WTC11 (cell line): ENCODE measurements at regions not wholly inside any gene's neighbourhood (a gene's known extent, or its start where the extent isn't known, plus 50 kb on each side); places are given as distances from the start of the nearest gene placed in this dataset.

ENCODE experiments used
- ATAC-seq: fragments of 200-7000 bp; cut with Tn5 transposase; 2 replicates; pipeline ENCODE4 v1.10.0; 2021; ENCODE audit warnings: mild to moderate bottlenecking, moderate library complexity
- CTCF ChIA-PET: fragments of 300-600 bp; sonication (Branson Sonifier 250); formaldehyde crosslinking; loops from one replicate; lab custom pipeline; 2021; ENCODE audit warnings: antibody characterized with exemption; lab: Charles Lee
- POLR2A ChIA-PET: fragments of 350-600 bp; sonication (Branson Sonifier 250); formaldehyde crosslinking; loops from one replicate; lab custom pipeline; 2021; ENCODE audit warnings: antibody characterized with exemption; lab: Charles Lee
- DNase-seq: peaks from one replicate; pipeline ENCODE4 v3.0.0; 2021; ENCODE audit warnings: low spot score
- H3K27ac Mint-ChIP-seq: 2 replicates; pipeline ENCODE4 v1.8.0; 2021; ENCODE audit warnings: mixed read lengths
- H3K27me3 Mint-ChIP-seq: 2 replicates; pipeline ENCODE4 v1.8.0; 2021; ENCODE audit warnings: low read depth, mild to moderate bottlenecking, moderate library complexity, mixed read lengths
- H3K36me3 Mint-ChIP-seq: 2 replicates; pipeline ENCODE4 v1.8.0; 2021; ENCODE audit warnings: mixed read lengths
- H3K4me1 Mint-ChIP-seq: 2 replicates; pipeline ENCODE4 v1.8.0; 2022; ENCODE audit warnings: mixed read lengths
- H3K4me3 Mint-ChIP-seq: 2 replicates; pipeline ENCODE4 v1.8.0; 2021; ENCODE audit warnings: mild to moderate bottlenecking, moderate library complexity, mixed read lengths
- H3K9me3 Mint-ChIP-seq: 2 replicates; pipeline ENCODE4 v1.8.0; 2021; ENCODE audit warnings: mixed read lengths
- ATF1 ChIP-seq: sonication (generic); formaldehyde crosslinking; IDR thresholded peaks from 2 replicates; pipeline ENCODE4 v1.8.1; 2023; ENCODE audit warnings: mild to moderate bottlenecking, moderate library complexity, missing genetic modification reagents
- ATF6 ChIP-seq: sonication (generic); formaldehyde crosslinking; IDR thresholded peaks from 2 replicates; pipeline ENCODE4 v1.8.1; 2023; ENCODE audit warnings: mild to moderate bottlenecking, missing genetic modification reagents
- ELF4 ChIP-seq: sonication (generic); formaldehyde crosslinking; IDR thresholded peaks from 2 replicates; pipeline ENCODE4 v1.8.1; 2022; ENCODE audit warnings: low read depth, mild to moderate bottlenecking, moderate library complexity, missing genetic modification reagents
- EMX1 ChIP-seq: fragments of 250-450 bp; sonication (Bioruptor Pico); IDR thresholded peaks from 2 replicates; pipeline ENCODE4 v1.8.0; 2021; ENCODE audit warnings: mild to moderate bottlenecking
- FOXJ3 ChIP-seq: sonication (generic); formaldehyde crosslinking; IDR thresholded peaks from 2 replicates; pipeline ENCODE4 v1.9.0; 2021; ENCODE audit warnings: missing genetic modification reagents, mild to moderate bottlenecking, borderline replicate concordance
- GRHL2 ChIP-seq: fragments of 250-450 bp; sonication (Bioruptor Pico); IDR thresholded peaks from 2 replicates; pipeline ENCODE4 v1.8.0; 2022; ENCODE audit warnings: mild to moderate bottlenecking, moderate library complexity; ENCODE audit not compliant: insufficient replicate concordance, severe bottlenecking
- HMGA2 ChIP-seq: fragments of 250-450 bp; sonication (Bioruptor Pico); IDR thresholded peaks from 2 replicates; pipeline ENCODE4 v1.4.0; 2021; ENCODE audit warnings: mild to moderate bottlenecking, moderate library complexity
- HMGXB4 ChIP-seq: sonication (generic); formaldehyde crosslinking; IDR thresholded peaks from 2 replicates; pipeline ENCODE4 v1.8.1; 2023; ENCODE audit warnings: mild to moderate bottlenecking, moderate library complexity, missing genetic modification reagents
- IRF1 ChIP-seq: sonication (generic); formaldehyde crosslinking; IDR thresholded peaks from 2 replicates; pipeline ENCODE4 v1.8.0; 2023; ENCODE audit warnings: missing genetic modification reagents
- IRF2 ChIP-seq: sonication (generic); formaldehyde crosslinking; IDR thresholded peaks from 2 replicates; pipeline ENCODE4 v1.8.0; 2022; ENCODE audit warnings: low read depth, missing genetic modification reagents, borderline replicate concordance
- JAZF1 ChIP-seq: fragments of 250-450 bp; sonication (Bioruptor Pico); IDR thresholded peaks from 2 replicates; pipeline ENCODE4 v1.9.0; 2021; ENCODE audit warnings: moderate library complexity, mild to moderate bottlenecking, inconsistent platforms
- KAT7 ChIP-seq: sonication (generic); formaldehyde crosslinking; IDR thresholded peaks from 2 replicates; pipeline ENCODE4 v1.8.1; 2023; ENCODE audit warnings: missing genetic modification reagents, mild to moderate bottlenecking, borderline replicate concordance
- MLX ChIP-seq: sonication (generic); formaldehyde crosslinking; IDR thresholded peaks from 2 replicates; pipeline ENCODE4 v1.8.1; 2023; ENCODE audit warnings: mild to moderate bottlenecking, missing genetic modification reagents, moderate library complexity
- MXD4 ChIP-seq: fragments of 250-450 bp; sonication (Bioruptor Pico); IDR thresholded peaks from 2 replicates; pipeline ENCODE4 v1.8.0; 2021; ENCODE audit warnings: mild to moderate bottlenecking, moderate library complexity, borderline replicate concordance
- MYBL2 ChIP-seq: sonication (generic); formaldehyde crosslinking; IDR thresholded peaks from 2 replicates; pipeline ENCODE4 v1.8.1; 2023; ENCODE audit warnings: mild to moderate bottlenecking, moderate library complexity, missing genetic modification reagents
- NFE2L1 ChIP-seq: sonication (generic); formaldehyde crosslinking; IDR thresholded peaks from 2 replicates; pipeline ENCODE4 v1.8.1; 2023; ENCODE audit warnings: missing genetic modification reagents
- OVOL2 ChIP-seq: fragments of 250-450 bp; sonication (Bioruptor Pico); IDR thresholded peaks from 2 replicates; pipeline ENCODE4 v1.9.0; 2021; ENCODE audit warnings: mild to moderate bottlenecking, borderline replicate concordance
- PRRX2 ChIP-seq: fragments of 250-450 bp; sonication (Bioruptor Pico); IDR thresholded peaks from 2 replicates; pipeline ENCODE4 v1.8.0; 2021; ENCODE audit warnings: mild to moderate bottlenecking
- SOX15 ChIP-seq: fragments of 250-450 bp; sonication (Bioruptor Pico); IDR thresholded peaks from 2 replicates; pipeline ENCODE4 v1.9.0; 2021; ENCODE audit warnings: mild to moderate bottlenecking
- TP53 ChIP-seq: sonication (generic); formaldehyde crosslinking; IDR thresholded peaks from 2 replicates; pipeline ENCODE4 v1.8.1; 2023; ENCODE audit warnings: mild to moderate bottlenecking, missing genetic modification reagents
- ZBTB21 ChIP-seq: sonication (generic); formaldehyde crosslinking; IDR thresholded peaks from 2 replicates; pipeline ENCODE4 v1.8.1; 2023; ENCODE audit warnings: mild to moderate bottlenecking, missing genetic modification reagents, borderline replicate concordance
- ZMAT4 ChIP-seq: fragments of 250-450 bp; sonication (Bioruptor Pico); IDR thresholded peaks from 2 replicates; pipeline ENCODE4 v1.9.0; 2021; ENCODE audit warnings: mild to moderate bottlenecking
- ZNF121 ChIP-seq: sonication (generic); formaldehyde crosslinking; IDR thresholded peaks from 2 replicates; pipeline ENCODE4 v1.8.0; 2023; ENCODE audit warnings: missing genetic modification reagents
- ZNF138 ChIP-seq: sonication (generic); formaldehyde crosslinking; conservative IDR thresholded peaks from 2 replicates; pipeline ENCODE4 v1.8.1; 2022; ENCODE audit warnings: mild to moderate bottlenecking, moderate library complexity, missing genetic modification reagents
- ZNF263 ChIP-seq: sonication (generic); formaldehyde crosslinking; IDR thresholded peaks from 2 replicates; pipeline ENCODE4 v1.8.1; 2022; ENCODE audit warnings: low read depth, mild to moderate bottlenecking, moderate library complexity, missing genetic modification reagents
- ZNF281 ChIP-seq: sonication (generic); formaldehyde crosslinking; IDR thresholded peaks from 2 replicates; pipeline ENCODE4 v1.8.0; 2023; ENCODE audit warnings: mild to moderate bottlenecking, missing genetic modification reagents
- ZNF425 ChIP-seq: fragments of 250-450 bp; sonication (Bioruptor Pico); conservative IDR thresholded peaks from 2 replicates; pipeline ENCODE4 v1.9.0; 2021; ENCODE audit warnings: mild to moderate bottlenecking

- CTCF ChIA-PET: no interaction called here
- no peak overlapping the region for H3K4me3 Mint-ChIP-seq
- no peak for DNase-seq
- peaks cover 11% of the 10 kb centered on the region for H3K4me1 Mint-ChIP-seq
- H3K27ac Mint-ChIP-seq: no peak overlapping the region
- H3K27me3 Mint-ChIP-seq: no peaks in the 10 kb centered on the region
- ATAC-seq: no peak
- TF ChIP-seq PRRX2 (CRISPR knock-in tag) (no peak), FOXJ3 (CRISPR knock-in tag) (no peak), KAT7 (no peak), ATF6 (no peak), ZNF121 (no peak), ELF4 (CRISPR knock-in tag) (no peak), HMGXB4 (CRISPR knock-in tag) (no peak), ZNF425 (CRISPR knock-in tag) (no peak), NFE2L1 (CRISPR knock-in tag) (no peak), ZBTB21 (CRISPR knock-in tag) (no peak), ZNF263 (CRISPR knock-in tag) (no peak), IRF2 (CRISPR knock-in tag) (no peak), ZNF138 (CRISPR knock-in tag) (no peak), OVOL2 (CRISPR knock-in tag) (no peak), ZNF281 (CRISPR knock-in tag) (no peak), MYBL2 (CRISPR knock-in tag) (no peak), HMGA2 (CRISPR knock-in tag) (no peak), TP53 (CRISPR knock-in tag) (no peak)
- TF ChIP-seq, all 79 proteins: peak for 0
- H3K36me3 Mint-ChIP-seq: no peaks in the 10 kb centered on the region
- POLR2A ChIA-PET: no interaction called here
- peaks cover 3% of the 10 kb centered on the region; the same call in 1 of the 2 replicates for H3K9me3 Mint-ChIP-seq
These were observed 79.1 kb upstream of the IVNS1ABP start for GRCh38 chr1:185396126-185396525.

- Mint-ChIP-seq H3K27me3 (no peaks in the 10 kb centered on the region), H3K36me3 (no peaks in the 10 kb centered on the region), H3K4me3 (no peak overlapping the region), H3K4me1 (no peaks in the 10 kb centered on the region; the same call in 1 of the 2 replicates), H3K9me3 (no peaks in the 10 kb centered on the region), H3K27ac (no peak overlapping the region)
- ChIA-PET CTCF (interaction anchor here (1.2 kb wide), 1 partner anchor 202 kb away, joined by 3 read pairs; no protein-coding TSS in a partner anchor), POLR2A (no interaction called here)
- ATAC-seq: no peak
- no peak for DNase-seq
- TF ChIP-seq ZMAT4 (CRISPR knock-in tag) (no peak), OVOL2 (CRISPR knock-in tag) (no peak), MLX (no peak), GRHL2 (CRISPR knock-in tag) (no peak), JAZF1 (CRISPR knock-in tag) (no peak), IRF1 (no peak), SOX15 (CRISPR knock-in tag) (no peak), ATF1 (CRISPR knock-in tag) (no peak), MXD4 (CRISPR knock-in tag) (no peak), EMX1 (CRISPR knock-in tag) (no peak)
These were observed 76.8 kb upstream of the IVNS1ABP start for GRCh38 chr1:185393815-185394214.
